GM18505 (cell line): ENCODE measurements at regions not wholly inside any gene's neighbourhood (a gene's known extent, or its start where the extent isn't known, plus 50 kb on each side); places are given as distances from the start of the nearest gene placed in this dataset.
"Not testable (repeated sequence)": the region's sequence is repeated elsewhere in the genome, so short reads cannot be mapped to it uniquely, and the experiment has no call there.

Experiments
- ATAC-seq: cut with Tn5 transposase; IDR thresholded peaks from one replicate; pipeline ENCODE4 v1.9.1; 2021; ENCODE audit not compliant: unreplicated experiment
- POLR2A ChIP-seq: IDR thresholded peaks from 4 replicates; pipeline ENCODE4 v1.6.1; 2011; ENCODE audit warnings: borderline replicate concordance; ENCODE audit not compliant: insufficient read depth, insufficient read length; ENCODE audit errors: extremely low read depth

DNA sequence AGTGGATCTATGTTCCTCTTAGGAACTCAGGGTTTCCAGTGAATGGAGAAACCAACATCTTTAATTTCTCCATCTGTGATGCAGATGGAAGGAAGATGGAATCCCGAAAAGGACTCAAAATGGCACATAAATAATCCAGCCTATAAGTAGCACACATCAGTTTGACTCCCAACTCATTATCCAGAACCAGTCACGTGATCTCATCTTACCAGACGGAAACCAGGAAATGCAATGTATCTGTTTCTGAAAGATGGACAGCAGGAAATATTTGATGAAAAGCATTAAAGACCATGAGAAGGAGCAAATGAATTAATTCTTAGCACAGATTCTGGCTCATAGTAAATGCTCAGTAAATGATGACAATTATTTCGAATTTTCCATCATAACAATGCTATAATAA, 443.1 kb upstream of the FMR1 start:
- no peak for ATAC-seq
- TF ChIP-seq POLR2A = no peak

- no peak for ATAC-seq
- TF ChIP-seq POLR2A = no peak
Measured at GRCh38 chrX:147476008-147476407, 435.7 kb upstream of the FMR1 start.

GRCh38 chrX:147478899-147479298, 432.8 kb upstream of the FMR1 start:
- no peak for ATAC-seq
- no peak for TF ChIP-seq POLR2A

GRCh38 chrX:147485207-147485606, 426.5 kb upstream of the FMR1 start:
- no peak for TF ChIP-seq POLR2A
- ATAC-seq = no peak

DNA sequence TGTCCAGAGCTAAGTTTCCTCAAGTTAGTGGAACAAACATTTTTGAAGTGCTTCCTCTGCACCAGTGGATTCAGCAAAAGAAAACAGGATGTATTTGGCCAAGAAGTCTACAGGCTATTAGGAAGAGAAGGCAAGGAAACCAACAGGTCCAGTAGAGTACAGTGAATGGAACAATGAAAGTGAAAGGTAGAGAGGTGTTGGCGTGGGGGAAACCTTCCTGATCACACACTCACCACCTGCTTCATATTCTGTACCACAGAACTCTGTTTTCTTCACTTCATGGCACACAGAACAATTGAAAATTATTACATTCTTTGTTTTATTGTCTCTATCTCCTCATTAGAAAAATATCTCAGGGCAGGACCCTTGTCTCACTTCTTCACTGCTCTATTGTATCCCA, 417.4 kb upstream of the FMR1 start:
- ATAC-seq = no peak
- TF ChIP-seq POLR2A = no peak

- no peak for TF ChIP-seq POLR2A
- no peak for ATAC-seq
Measured at GRCh38 chrX:147498796-147499195, 412.9 kb upstream of the FMR1 start.

GRCh38 chrX:147522981-147523380, 388.7 kb upstream of the FMR1 start:
- TF ChIP-seq POLR2A = no peak
- ATAC-seq = no peak

DNA sequence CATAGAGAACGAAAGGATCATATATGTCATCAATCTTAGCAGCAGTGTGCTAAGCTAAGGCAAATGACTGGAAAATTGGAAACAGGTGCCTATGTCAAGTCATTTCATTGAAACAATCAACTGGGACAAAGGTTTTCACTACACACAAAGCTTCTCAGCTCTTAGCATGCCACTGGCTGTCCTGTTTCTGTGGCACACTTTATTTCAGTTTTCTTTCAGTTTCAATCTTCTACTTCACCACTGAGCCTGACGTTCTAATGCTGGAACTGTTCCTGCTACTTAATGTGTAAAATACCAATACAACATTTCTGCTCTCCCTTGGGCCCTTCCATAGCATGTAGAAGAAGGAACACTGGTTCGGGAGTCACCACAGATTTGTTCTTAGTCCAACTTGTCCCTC, 378.3 kb upstream of the FMR1 start:
- no peak for ATAC-seq
- TF ChIP-seq POLR2A = no peak

DNA sequence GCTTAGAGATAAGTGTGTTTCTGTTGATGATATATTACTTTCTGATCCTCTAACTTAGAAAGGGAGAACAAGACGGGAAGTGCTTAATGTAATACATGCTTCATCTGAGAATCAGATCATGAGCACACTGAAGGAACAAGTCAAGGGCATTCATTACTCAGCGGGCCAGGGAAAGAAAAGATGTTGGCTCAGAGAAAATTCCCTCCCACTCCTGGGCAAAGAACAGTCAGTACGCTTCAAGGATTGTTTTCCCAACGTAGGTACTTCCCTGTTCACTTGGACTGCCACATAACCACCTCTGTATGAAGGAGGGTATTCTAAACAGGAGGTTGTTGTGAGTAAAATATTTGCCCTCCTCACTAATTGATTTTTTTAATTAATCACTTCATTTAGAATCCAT, 374.5 kb upstream of the FMR1 start:
- ATAC-seq = no peak
- TF ChIP-seq POLR2A = no peak

DNA sequence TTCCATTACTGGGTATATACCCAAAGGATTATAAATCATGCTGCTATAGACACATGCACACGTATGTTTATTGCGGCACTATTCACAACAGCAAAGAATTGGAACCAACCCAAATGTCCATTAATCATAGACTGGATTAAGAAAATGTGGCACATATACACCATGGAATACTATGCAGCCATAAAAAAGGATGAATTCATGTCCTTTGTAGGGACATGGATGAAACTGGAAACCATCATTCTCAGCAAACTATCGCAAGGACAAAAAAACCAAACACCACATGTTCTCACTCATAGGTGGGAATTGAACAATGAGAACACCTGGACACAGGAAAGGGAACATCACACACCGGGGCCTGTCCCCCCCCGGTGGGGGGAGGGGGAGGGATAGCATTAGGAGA, 363.7 kb upstream of the FMR1 start:
- ATAC-seq = not testable (repeated sequence)

GRCh38 chrX:147550217-147550616, 361.5 kb upstream of the FMR1 start:
- no peak for TF ChIP-seq POLR2A
- no peak for ATAC-seq

DNA sequence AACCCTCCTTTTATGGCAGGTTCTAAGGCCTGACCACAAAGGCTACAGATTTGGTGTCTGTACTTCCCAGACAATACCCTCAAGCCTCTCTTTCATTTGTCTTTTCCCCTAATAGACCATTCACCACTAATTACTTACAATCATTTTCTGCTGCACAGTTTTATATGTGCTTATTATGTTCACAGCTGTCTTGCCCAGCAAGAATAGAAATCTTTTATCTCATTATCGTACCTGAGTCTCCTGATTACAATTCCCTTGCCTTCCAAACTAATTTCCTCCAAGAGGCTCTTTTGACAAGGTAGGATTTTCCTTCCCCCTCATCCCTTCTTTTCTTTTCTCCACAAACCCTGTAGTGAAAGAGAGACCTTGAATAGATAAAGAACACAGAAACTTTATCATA, 352.5 kb upstream of the FMR1 start:
- ATAC-seq = no peak
- TF ChIP-seq POLR2A = no peak

- ATAC-seq = no peak
Measured at GRCh38 chrX:147565237-147565636, 346.5 kb upstream of the FMR1 start.

GRCh38 chrX:147570483-147570882, 341.2 kb upstream of the FMR1 start:
- no peak for ATAC-seq
- no peak for TF ChIP-seq POLR2A

More at GRCh38 chrX:147565237-147565636, 346.5 kb upstream of the FMR1 start:
- no peak for TF ChIP-seq POLR2A

DNA sequence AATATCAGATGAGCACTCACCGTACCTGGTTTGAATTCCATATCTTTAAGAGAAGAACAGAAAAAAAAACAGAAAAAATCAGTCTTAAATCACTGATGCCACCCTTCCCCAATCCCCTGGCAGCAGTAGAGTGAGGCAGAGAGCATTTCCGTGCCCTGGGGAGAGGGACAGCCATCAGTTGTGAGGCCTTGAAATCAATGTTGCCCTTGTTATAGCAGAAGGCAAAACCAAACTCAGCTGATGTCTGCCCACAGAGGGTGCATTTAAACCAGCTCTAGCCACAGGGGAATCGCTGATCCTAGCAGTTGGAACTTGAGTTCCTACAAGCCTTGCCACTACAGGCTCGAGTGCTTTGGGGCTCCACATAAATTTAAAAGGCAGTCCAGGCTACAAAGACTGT, 338.5 kb upstream of the FMR1 start:
- ATAC-seq = no peak
- TF ChIP-seq POLR2A = no peak
